Mesenchymal stem cell (in vitro differentiated cells and primary cell): ENCODE measurements at regions not wholly inside any gene's neighbourhood (a gene's known extent, or its start where the extent isn't known, plus 50 kb on each side); places are given as distances from the start of the nearest gene placed in this dataset.

Experiments used
- DNase-seq: peaks from one replicate; pipeline ENCODE4 v3.0.0-alpha.2; 2013
- H2AFZ ChIP-seq: one replicate; pipeline ENCODE4 v1.6.1; 2013; ENCODE audit warnings: low read depth, mild to moderate bottlenecking, control low read depth, inconsistent platforms, low read length, moderate library complexity
- H2AK5ac ChIP-seq: 2 replicates; pipeline ENCODE4 v1.6.1; 2013; ENCODE audit warnings: low read length, moderate library complexity, mild to moderate bottlenecking, inconsistent platforms; ENCODE audit not compliant: severe bottlenecking
- H2BK120ac ChIP-seq: one replicate; pipeline ENCODE4 v1.6.1; 2013; ENCODE audit warnings: low read depth, mild to moderate bottlenecking, inconsistent platforms, low read length, moderate library complexity
- H2BK12ac ChIP-seq, 2 experiments: one replicate each; pipeline ENCODE4 v1.6.1; 2013; ENCODE audit warnings: inconsistent platforms in 2 of 2, low read length in 2 of 2, mild to moderate bottlenecking in 2 of 2, moderate library complexity in 2 of 2, control low read depth in 1 of 2
- H2BK15ac ChIP-seq: one replicate; pipeline ENCODE4 v1.6.1; 2013; ENCODE audit warnings: mild to moderate bottlenecking, low read depth, inconsistent platforms; ENCODE audit not compliant: poor library complexity, severe bottlenecking
- H2BK5ac ChIP-seq: 2 replicates; pipeline ENCODE4 v1.6.1; 2013; ENCODE audit warnings: low read depth, mild to moderate bottlenecking, low read length, control low read depth, inconsistent platforms; ENCODE audit not compliant: poor library complexity, severe bottlenecking
- H3K14ac ChIP-seq, 2 experiments: one replicate each; pipeline ENCODE4 v1.6.1; 2013; ENCODE audit warnings: inconsistent platforms in 2 of 2, low read length in 2 of 2, control low read depth in 1 of 2, mild to moderate bottlenecking in 1 of 2, moderate library complexity in 1 of 2
- H3K18ac ChIP-seq, 2 experiments: one replicate each; pipeline ENCODE4 v1.6.1; 2013; ENCODE audit warnings: inconsistent platforms in 2 of 2, low read length in 2 of 2, control low read depth in 1 of 2, low read depth in 1 of 2, mild to moderate bottlenecking in 1 of 2
- H3K23ac ChIP-seq, 2 experiments: one replicate each; pipeline ENCODE4 v1.6.1; 2013; ENCODE audit warnings: inconsistent platforms in 2 of 2, low read length in 2 of 2, mild to moderate bottlenecking in 2 of 2, moderate library complexity in 2 of 2, control low read depth in 1 of 2
- H3K27ac ChIP-seq: 2 replicates; pipeline ENCODE4 v1.5.1; 2013; ENCODE audit warnings: mild to moderate bottlenecking, moderate library complexity, low read length, control low read depth, inconsistent platforms; ENCODE audit not compliant: poor library complexity, severe bottlenecking
- H3K27me3 ChIP-seq, 2 experiments: 2 replicates each; pipeline versions ENCODE4 v1.6.1 to v1.7.0; 2013; ENCODE audit warnings: low read length in 2 of 2, mild to moderate bottlenecking in 2 of 2, moderate library complexity in 2 of 2, control low read depth in 1 of 2, inconsistent platforms in 1 of 2; ENCODE audit not compliant: control insufficient read depth in 1 of 2, insufficient read depth in 1 of 2
- H3K36me3 ChIP-seq, 2 experiments: 2 replicates each; pipeline versions ENCODE4 v1.6.1 to v1.7.0; 2013; ENCODE audit warnings: low read length in 2 of 2, control low read depth in 1 of 2, inconsistent platforms in 1 of 2, low read depth in 1 of 2, mild to moderate bottlenecking in 1 of 2; ENCODE audit not compliant: insufficient read depth in 2 of 2, control insufficient read depth in 1 of 2
- H3K4ac ChIP-seq, 2 experiments: one replicate each; pipeline ENCODE4 v1.6.1; 2013; ENCODE audit warnings: inconsistent platforms in 2 of 2, low read length in 2 of 2, mild to moderate bottlenecking in 2 of 2, moderate library complexity in 2 of 2, control low read depth in 1 of 2, low read depth in 1 of 2
- H3K4me1 ChIP-seq: 2 replicates; pipeline ENCODE4 v1.6.1; 2013; ENCODE audit warnings: low read depth, low read length, control low read depth; ENCODE audit not compliant: control insufficient read depth, insufficient read depth
- H3K4me2 ChIP-seq: 2 replicates; pipeline ENCODE4 v1.6.1; 2013; ENCODE audit warnings: low read length, mild to moderate bottlenecking, inconsistent platforms; ENCODE audit not compliant: poor library complexity, severe bottlenecking
- H3K4me3 ChIP-seq, 2 experiments: 2 replicates each; pipeline versions ENCODE4 v1.5.1 to v1.7.0; 2013; ENCODE audit warnings: low read length in 2 of 2, mild to moderate bottlenecking in 2 of 2, control low read depth in 1 of 2, low read depth in 1 of 2; ENCODE audit not compliant: insufficient read depth in 1 of 2
- H3K79me1 ChIP-seq: replicated peaks from 2 replicates; pipeline ENCODE4 v1.6.1; 2013; ENCODE audit warnings: mild to moderate bottlenecking, control low read depth, low read length, inconsistent platforms; ENCODE audit not compliant: poor library complexity, severe bottlenecking
- H3K9ac ChIP-seq: 2 replicates; pipeline ENCODE4 v1.7.0; 2013; ENCODE audit warnings: mild to moderate bottlenecking, low read length, moderate library complexity
- H3K9me3 ChIP-seq: 2 replicates; pipeline ENCODE4 v1.7.0; 2013; ENCODE audit warnings: mild to moderate bottlenecking, low read length; ENCODE audit not compliant: control insufficient read depth
- H4K8ac ChIP-seq: one replicate; pipeline ENCODE4 v1.6.1; 2013; ENCODE audit warnings: inconsistent platforms, mild to moderate bottlenecking, low read length, moderate library complexity
- H4K91ac ChIP-seq: one replicate; pipeline ENCODE4 v1.6.1; 2013; ENCODE audit warnings: mild to moderate bottlenecking, low read length, inconsistent platforms
- WGBS: methylation state at CpG from one replicate; pipeline ENCODE4 v1.1.7; 2013; ENCODE audit warnings: mixed read lengths; 5-methylcytosine and 5-hydroxymethylcytosine counted together

- no peak overlapping the region for H3K23ac ChIP-seq
- H3K79me1 ChIP-seq = no peaks in the 10 kb centered on the region
- H3K18ac ChIP-seq = no peak overlapping the region
- peaks cover 2% of the 10 kb centered on the region for H3K4me1 ChIP-seq
- no peaks in the 10 kb centered on the region for H3K9me3 ChIP-seq
- no peak overlapping the region for H3K14ac ChIP-seq
- H3K27me3 ChIP-seq = no peaks in the 10 kb centered on the region
- H3K36me3 ChIP-seq = no peaks in the 10 kb centered on the region
- no peak overlapping the region for H2BK15ac ChIP-seq
- no peak overlapping the region for H4K91ac ChIP-seq
- H3K27ac ChIP-seq = no peak overlapping the region
- DNase-seq = no peak
- H2AK5ac ChIP-seq = no peak overlapping the region
- no peak overlapping the region for H2AFZ ChIP-seq
- H3K4me2 ChIP-seq = no peak overlapping the region
- 85% methylated on average over 1 of the region's 2 CpGs for WGBS
- no peak overlapping the region for H2BK5ac ChIP-seq
- H2BK12ac ChIP-seq = no peak overlapping the region
- no peak overlapping the region for H3K4ac ChIP-seq
- no peak overlapping the region for H2BK120ac ChIP-seq
- H3K9ac ChIP-seq = no peak overlapping the region
- H4K8ac ChIP-seq = no peak overlapping the region
- H3K4me3 ChIP-seq = no peak overlapping the region
Measured at GRCh38 chr3:40978442-40978841, 220.9 kb upstream of the CTNNB1 start.

GRCh38 chr3:40979962-40980361 lies 219.3 kb upstream of the CTNNB1 start:
- Histone ChIP-seq H4K91ac (no peak overlapping the region), H3K9me3 (no peaks in the 10 kb centered on the region), H3K4me2 (no peak overlapping the region), H3K9ac (no peak overlapping the region), H3K36me3 (no peaks in the 10 kb centered on the region), H3K18ac (no peak overlapping the region), H3K23ac (no peak overlapping the region), H3K79me1 (no peaks in the 10 kb centered on the region), H2AK5ac (no peak overlapping the region), H4K8ac (no peak overlapping the region), H2AFZ (no peak overlapping the region), H3K4ac (no peak overlapping the region), H2BK15ac (no peak overlapping the region), H2BK12ac (no peak overlapping the region), H3K4me1 (peaks cover 2% of the 10 kb centered on the region), H2BK5ac (no peak overlapping the region), H3K14ac (no peak overlapping the region), H2BK120ac (no peak overlapping the region), H3K4me3 (no peak overlapping the region), H3K27ac (no peak overlapping the region), H3K27me3 (no peaks in the 10 kb centered on the region)
- WGBS = 100% methylated on average over 2 of the region's 3 CpGs
- DNase-seq = no peak

GRCh38 chr3:40980467-40980866 lies 218.8 kb upstream of the CTNNB1 start:
- Histone ChIP-seq H3K4me1 (peaks cover 2% of the 10 kb centered on the region), H3K79me1 (no peaks in the 10 kb centered on the region), H3K36me3 (no peaks in the 10 kb centered on the region), H2AFZ (no peak overlapping the region), H3K18ac (no peak overlapping the region), H2BK120ac (no peak overlapping the region), H2BK5ac (no peak overlapping the region), H3K27ac (no peak overlapping the region), H2BK15ac (no peak overlapping the region), H3K4me3 (no peak overlapping the region), H3K9me3 (no peaks in the 10 kb centered on the region), H2BK12ac (no peak overlapping the region), H4K8ac (no peak overlapping the region), H3K4me2 (no peak overlapping the region), H3K4ac (no peak overlapping the region), H3K9ac (no peak overlapping the region), H3K23ac (no peak overlapping the region), H3K14ac (no peak overlapping the region), H2AK5ac (no peak overlapping the region), H4K91ac (no peak overlapping the region), H3K27me3 (no peaks in the 10 kb centered on the region)
- no peak for DNase-seq
- 94% methylated on average over 3 of the region's 4 CpGs for WGBS

- Histone ChIP-seq H2AFZ (no peak overlapping the region), H2BK12ac (no peak overlapping the region), H4K91ac (no peak overlapping the region), H2BK120ac (no peak overlapping the region), H3K36me3 (no peaks in the 10 kb centered on the region), H3K18ac (no peak overlapping the region), H3K9ac (no peak overlapping the region), H3K27ac (no peak overlapping the region), H3K4ac (no peak overlapping the region), H2BK5ac (no peak overlapping the region), H3K27me3 (no peaks in the 10 kb centered on the region), H3K4me3 (no peak overlapping the region), H3K79me1 (no peaks in the 10 kb centered on the region), H3K9me3 (no peaks in the 10 kb centered on the region), H2AK5ac (no peak overlapping the region), H3K4me1 (no peaks in the 10 kb centered on the region), H3K14ac (no peak overlapping the region), H2BK15ac (no peak overlapping the region), H3K23ac (no peak overlapping the region), H3K4me2 (no peak overlapping the region), H4K8ac (no peak overlapping the region)
- WGBS = 63% methylated on average over 2 of the region's 2 CpGs
- no peak for DNase-seq
Measured at GRCh38 chr3:40985195-40985594, 214.1 kb upstream of the CTNNB1 start.
